ENCODE measurements at regions not wholly inside any gene's neighbourhood (a gene's known extent, or its start where the extent isn't known, plus 50 kb on each side); places are given as distances from the start of the nearest gene placed in this dataset.
A peak's percentile ranks its signal among the peaks of the same experiment; 100 is the strongest.
"Not testable (repeated sequence)": the region's sequence is repeated elsewhere in the genome, so short reads cannot be mapped to it uniquely, and the experiment has no call there.

- H3K4me3 ChIP-seq (ENCODE audit: low read length) = no peak overlapping the region
- no peaks in the 10 kb centered on the region for H4K20me1 ChIP-seq (ENCODE audit: low read length)
- intact Hi-C loops (cut with micrococcal nuclease) = no loop called here
- DNase-seq (peak; percentile 82), ATAC-seq (peak; percentile 95)
- H3K9me2 ChIP-seq (replicated peaks; ENCODE audit: low read length) = no peaks in the 10 kb centered on the region
- H2AFZ ChIP-seq (ENCODE audit: low read length) = peak overlapping the region; percentile 16
- H3F3A ChIP-seq (ENCODE audit: low read length, unreplicated experiment) = no peaks in the 10 kb centered on the region
- H3K36me3 ChIP-seq (ENCODE audit: low read depth, low read length) = no peaks in the 10 kb centered on the region
- no peaks in the 10 kb centered on the region for H3K79me2 ChIP-seq (ENCODE audit: low read length)
- ChIA-PET POLR2A (ENCODE audit: unreplicated experiment) (no interaction called here), CTCF (no interaction called here)
- H3K9me3 ChIP-seq (ENCODE audit: low read length) = no peaks in the 10 kb centered on the region
- no peak overlapping the region for H3K9ac ChIP-seq (ENCODE audit: low read length)
- H3K4me1 ChIP-seq (ENCODE audit: insufficient read depth, low read length) = peaks cover 22% of the 10 kb centered on the region
- no peaks in the 10 kb centered on the region for H3K27me3 ChIP-seq (ENCODE audit: low read length)
- H3K4me2 ChIP-seq (ENCODE audit: low read length) = peak overlapping the region; percentile 55
- TF ChIP-seq, protein P1, sequence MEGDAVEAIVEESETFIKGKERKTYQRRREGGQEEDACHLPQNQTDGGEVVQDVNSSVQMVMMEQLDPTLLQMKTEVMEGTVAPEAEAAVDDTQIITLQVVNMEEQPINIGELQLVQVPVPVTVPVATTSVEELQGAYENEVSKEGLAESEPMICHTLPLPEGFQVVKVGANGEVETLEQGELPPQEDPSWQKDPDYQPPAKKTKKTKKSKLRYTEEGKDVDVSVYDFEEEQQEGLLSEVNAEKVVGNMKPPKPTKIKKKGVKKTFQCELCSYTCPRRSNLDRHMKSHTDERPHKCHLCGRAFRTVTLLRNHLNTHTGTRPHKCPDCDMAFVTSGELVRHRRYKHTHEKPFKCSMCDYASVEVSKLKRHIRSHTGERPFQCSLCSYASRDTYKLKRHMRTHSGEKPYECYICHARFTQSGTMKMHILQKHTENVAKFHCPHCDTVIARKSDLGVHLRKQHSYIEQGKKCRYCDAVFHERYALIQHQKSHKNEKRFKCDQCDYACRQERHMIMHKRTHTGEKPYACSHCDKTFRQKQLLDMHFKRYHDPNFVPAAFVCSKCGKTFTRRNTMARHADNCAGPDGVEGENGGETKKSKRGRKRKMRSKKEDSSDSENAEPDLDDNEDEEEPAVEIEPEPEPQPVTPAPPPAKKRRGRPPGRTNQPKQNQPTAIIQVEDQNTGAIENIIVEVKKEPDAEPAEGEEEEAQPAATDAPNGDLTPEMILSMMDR (conservative IDR thresholded peaks at IDR 0.05; ENCODE audit: low read depth, low read length) = no peak
- TF ChIP-seq EZH2 (IDR thresholded peaks at IDR 0.05; ENCODE audit: low read length, unreplicated experiment) = no peak
- TF ChIP-seq EZH2phosphoT487 (IDR thresholded peaks at IDR 0.05; ENCODE audit: borderline replicate concordance, low read length) = no peak
- BruUV-seq (replicated peaks) = no TSS peak
- H3K27ac ChIP-seq (ENCODE audit: low read length) = peak overlapping the region; percentile 31
These were observed 60.6 kb downstream of the FOXA2 start for GRCh38 chr20:22523499-22524392.

GRCh38 chr20:22523128-22523498, 61.3 kb downstream of the FOXA2 start:
- TF ChIP-seq EZH2 (IDR thresholded peaks at IDR 0.05; ENCODE audit: low read length, unreplicated experiment) = no peak
- TF ChIP-seq, protein P1 (conservative IDR thresholded peaks at IDR 0.05; ENCODE audit: low read depth, low read length) = no peak
- no peak for TF ChIP-seq EZH2phosphoT487 (IDR thresholded peaks at IDR 0.05; ENCODE audit: borderline replicate concordance, low read length)
- H3K27ac ChIP-seq (ENCODE audit: low read length) = no peak overlapping the region; the same call in 1 of the 2 replicates
- ChIA-PET CTCF (no interaction called here), POLR2A (ENCODE audit: unreplicated experiment) (no interaction called here)
- no peak for ATAC-seq
- peak overlapping the region; percentile 55; the same call in 1 of the 2 replicates for H3K4me2 ChIP-seq (ENCODE audit: low read length)
- H3K79me2 ChIP-seq (ENCODE audit: low read length) = no peaks in the 10 kb centered on the region
- BruUV-seq (replicated peaks) = no TSS peak
- intact Hi-C loops (cut with micrococcal nuclease) = no loop called here
- no peak overlapping the region for H3K4me3 ChIP-seq (ENCODE audit: low read length)
- no peak for DNase-seq
- H3K27me3 ChIP-seq (ENCODE audit: low read length) = no peaks in the 10 kb centered on the region
- H3K36me3 ChIP-seq (ENCODE audit: low read depth, low read length) = no peaks in the 10 kb centered on the region
- H3F3A ChIP-seq (ENCODE audit: low read length, unreplicated experiment) = no peaks in the 10 kb centered on the region
- no peak overlapping the region for H3K9ac ChIP-seq (ENCODE audit: low read length)
- H4K20me1 ChIP-seq (ENCODE audit: low read length) = no peaks in the 10 kb centered on the region
- H3K9me2 ChIP-seq (replicated peaks; ENCODE audit: low read length) = no peaks in the 10 kb centered on the region
- no peaks in the 10 kb centered on the region for H3K9me3 ChIP-seq (ENCODE audit: low read length)
- peak overlapping the region; percentile 14 for H2AFZ ChIP-seq (ENCODE audit: low read length)
- peaks cover 27% of the 10 kb centered on the region for H3K4me1 ChIP-seq (ENCODE audit: insufficient read depth, low read length)

- BruUV-seq (replicated peaks) = no TSS peak
- ATAC-seq (no peak), DNase-seq (no peak)
- Histone ChIP-seq H3K79me2 (ENCODE audit: low read length) (no peaks in the 10 kb centered on the region), H3K9me2 (replicated peaks; ENCODE audit: low read length) (no peaks in the 10 kb centered on the region), H4K20me1 (ENCODE audit: low read length) (no peaks in the 10 kb centered on the region), H3K27me3 (ENCODE audit: low read length) (no peaks in the 10 kb centered on the region), H3K9ac (ENCODE audit: low read length) (no peak overlapping the region), H3K36me3 (ENCODE audit: low read depth, low read length) (no peaks in the 10 kb centered on the region), H3K4me2 (ENCODE audit: low read length) (no peak overlapping the region), H3K4me1 (ENCODE audit: insufficient read depth, low read length) (peaks cover 27% of the 10 kb centered on the region), H2AFZ (ENCODE audit: low read length) (no peak overlapping the region), H3K9me3 (ENCODE audit: low read length) (no peaks in the 10 kb centered on the region), H3F3A (ENCODE audit: low read length, unreplicated experiment) (no peaks in the 10 kb centered on the region), H3K27ac (ENCODE audit: low read length) (no peak overlapping the region), H3K4me3 (ENCODE audit: low read length) (no peak overlapping the region)
- intact Hi-C loops (cut with micrococcal nuclease) = no loop called here
- ChIA-PET CTCF (no interaction called here), POLR2A (ENCODE audit: unreplicated experiment) (no interaction called here)
- no peak for TF ChIP-seq EZH2 (IDR thresholded peaks at IDR 0.05; ENCODE audit: low read length, unreplicated experiment)
- TF ChIP-seq EZH2phosphoT487 (IDR thresholded peaks at IDR 0.05; ENCODE audit: borderline replicate concordance, low read length) = no peak
- TF ChIP-seq, protein P1 (conservative IDR thresholded peaks at IDR 0.05; ENCODE audit: low read depth, low read length) = no peak
These were observed 61.7 kb downstream of the FOXA2 start for GRCh38 chr20:22522701-22523100.

DNA sequence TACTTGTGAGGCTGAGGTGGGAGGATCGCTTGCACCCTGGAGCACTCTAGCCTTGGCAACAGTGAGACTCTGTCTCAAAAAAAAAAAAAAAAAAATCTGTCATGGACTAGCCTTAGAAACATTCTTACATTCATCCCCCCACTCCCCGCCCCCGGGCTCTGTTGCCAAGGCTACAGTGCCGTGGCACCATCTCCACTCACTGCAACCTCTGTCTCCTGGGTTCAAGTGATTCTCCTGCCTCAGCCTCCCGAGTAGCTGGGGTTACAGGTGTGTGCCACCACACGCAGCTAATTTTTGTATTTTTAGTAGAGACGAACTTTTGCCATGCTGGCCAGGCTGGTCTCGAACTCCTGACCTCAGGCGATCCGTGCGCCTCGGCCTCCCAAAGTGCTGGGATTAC, 62.4 kb downstream of the FOXA2 start:
- H3K4me3 ChIP-seq (ENCODE audit: low read length); H3K9me2 ChIP-seq (replicated peaks; ENCODE audit: low read length); H3K27me3 ChIP-seq (ENCODE audit: low read length); H3F3A ChIP-seq (ENCODE audit: low read length, unreplicated experiment); H3K9me3 ChIP-seq (ENCODE audit: low read length); H3K79me2 ChIP-seq (ENCODE audit: low read length); ATAC-seq; BruUV-seq (replicated peaks); CTCF ChIA-PET; H3K27ac ChIP-seq (ENCODE audit: low read length); intact Hi-C loops (cut with micrococcal nuclease); H2AFZ ChIP-seq (ENCODE audit: low read length); DNase-seq; POLR2A ChIA-PET (ENCODE audit: unreplicated experiment); H3K36me3 ChIP-seq (ENCODE audit: low read depth, low read length); H4K20me1 ChIP-seq (ENCODE audit: low read length); H3K9ac ChIP-seq (ENCODE audit: low read length); H3K4me2 ChIP-seq (ENCODE audit: low read length): not testable (repeated sequence)
- H3K4me1 ChIP-seq (ENCODE audit: insufficient read depth, low read length) = peaks cover 27% of the 10 kb centered on the region

All from PC-3 (cell line).